Endothelial cell of umbilical vein (primary cell): ENCODE measurements at regions not wholly inside any gene's neighbourhood (a gene's known extent, or its start where the extent isn't known, plus 50 kb on each side); places are given as distances from the start of the nearest gene placed in this dataset.
"Not testable (repeated sequence)": the region's sequence is repeated elsewhere in the genome, so short reads cannot be mapped to it uniquely, and the experiment has no call there.

ENCODE experiments used
- BruUV-seq: library from RNA; stranded (reverse); fragments of 400-500 nt; replicated peaks from 2 replicates; lab custom pipeline; 2021; lab: Mats Ljungman, UMichigan
- CTCF ChIA-PET: fragments of 300-600, 350-600 bp; sonication (Branson Sonifier 250); formaldehyde crosslinking; loops from one replicate; lab custom pipeline; 2021; ENCODE audit warnings: antibody characterized with exemption, inconsistent platforms; lab: Charles Lee
- POLR2A ChIA-PET: fragments of 300-600, 350-600 bp; sonication (Branson Sonifier 250); formaldehyde crosslinking; loops from one replicate; lab custom pipeline; 2021; ENCODE audit warnings: antibody characterized with exemption, inconsistent platforms; lab: Charles Lee
- DNase-seq: peaks from one replicate; pipeline ENCODE4 v3.0.0-alpha.2; 2011; ENCODE audit warnings: low read depth, low spot score
- FAIRE-seq: peaks from 2 replicates; lab custom pipeline; 2011; peaks lifted over from hg19 to GRCh38; lab: Jason Lieb, UNC
- H2AFZ ChIP-seq: 2 replicates; pipeline ENCODE4 v1.6.0; 2012; ENCODE audit warnings: low read depth, low read length, control low read depth, inconsistent platforms
- H3K27ac ChIP-seq: 2 replicates; pipeline ENCODE4 v1.5.1; 2011; ENCODE audit warnings: low read depth, mild to moderate bottlenecking, control low read depth, low read length, moderate library complexity; ENCODE audit not compliant: insufficient read depth
- H3K27me3 ChIP-seq, 2 experiments: 2 replicates each; pipeline versions ENCODE4 v1.6.0 to v1.6.1; 2011; ENCODE audit warnings: low read length in 2 of 2, mixed read lengths in 1 of 2; ENCODE audit not compliant: control insufficient read depth in 2 of 2, insufficient read depth in 2 of 2
- H3K36me3 ChIP-seq, 2 experiments: 2 replicates in 1 of 2; 3 replicates in 1 of 2; pipeline ENCODE4 v1.5.1; 2011; ENCODE audit warnings: low read length in 2 of 2, mild to moderate bottlenecking in 1 of 2, moderate library complexity in 1 of 2; ENCODE audit not compliant: control insufficient read depth in 2 of 2, insufficient read depth in 2 of 2; ENCODE audit errors: extremely low read depth in 1 of 2
- H3K4me1 ChIP-seq: 3 replicates; pipeline ENCODE4 v1.5.1; 2011; ENCODE audit warnings: mild to moderate bottlenecking, low read length; ENCODE audit not compliant: control insufficient read depth, insufficient read depth; ENCODE audit errors: extremely low read depth
- H3K4me2 ChIP-seq: 2 replicates; pipeline ENCODE4 v1.6.1; 2011; ENCODE audit warnings: low read length, control low read depth, mixed read lengths; ENCODE audit not compliant: insufficient read depth
- H3K4me3 ChIP-seq, 3 experiments: fragments of 200-600 bp in 1 of 3; sonication (generic), shearing (Covaris generic) in 1 of 3; replicated peaks in 1 of 3; 2 replicates each; pipeline ENCODE4 v1.5.1; 2011 to 2016; ENCODE audit warnings: control low read depth in 3 of 3, low read length in 3 of 3, mild to moderate bottlenecking in 2 of 3, inconsistent platforms in 1 of 3, low read depth in 1 of 3, moderate library complexity in 1 of 3; ENCODE audit not compliant: insufficient read depth in 1 of 3
- H3K79me2 ChIP-seq: 2 replicates; pipeline ENCODE4 v1.6.0; 2012; ENCODE audit warnings: low read length, inconsistent platforms; ENCODE audit not compliant: control insufficient read depth, insufficient read depth
- H3K9ac ChIP-seq: replicated peaks from 2 replicates; pipeline ENCODE3; 2011; ENCODE audit warnings: low read length, control low read depth; ENCODE audit not compliant: insufficient read depth; ENCODE audit errors: extremely low read depth
- H3K9me1 ChIP-seq: replicated peaks from 3 replicates; pipeline ENCODE4 v1.6.0; 2011; ENCODE audit warnings: mild to moderate bottlenecking, low read length; ENCODE audit not compliant: control insufficient read depth, insufficient read depth; ENCODE audit errors: extremely low read depth
- H3K9me3 ChIP-seq: replicated peaks from 2 replicates; pipeline ENCODE4 v1.5.1; 2012; ENCODE audit warnings: low read length, inconsistent platforms; ENCODE audit not compliant: control insufficient read depth, insufficient read depth
- H4K20me1 ChIP-seq: replicated peaks from 2 replicates; pipeline ENCODE3; 2011; ENCODE audit warnings: mild to moderate bottlenecking, low read length; ENCODE audit not compliant: control insufficient read depth, insufficient read depth; ENCODE audit errors: extremely low read depth
- CTCF ChIP-seq, 2 donors: IDR thresholded peaks; 1 replicate in 1 of 2; 2 replicates in 1 of 2; pipeline ENCODE4 v1.5.1; 2011; ENCODE audit warnings: low read length in 2 of 2, mild to moderate bottlenecking in 2 of 2, moderate library complexity in 2 of 2, control low read depth in 1 of 2, inconsistent platforms in 1 of 2, low read depth in 1 of 2; ENCODE audit not compliant: insufficient read depth in 1 of 2; ENCODE audit errors: extremely low read depth in 1 of 2
- EZH2 ChIP-seq: IDR thresholded peaks from 2 replicates; pipeline ENCODE4 v1.6.1; 2012; ENCODE audit warnings: borderline replicate concordance, low read depth, mild to moderate bottlenecking, moderate library complexity, low read length, inconsistent platforms; ENCODE audit not compliant: severe bottlenecking
- FOS ChIP-seq: IDR thresholded peaks from 2 replicates; pipeline ENCODE4 v1.6.1; 2011; ENCODE audit warnings: mild to moderate bottlenecking, low read length, moderate library complexity, borderline replicate concordance; ENCODE audit not compliant: insufficient read depth
- GATA2 ChIP-seq: IDR thresholded peaks from 2 replicates; pipeline ENCODE4 v1.7.0; 2011; ENCODE audit warnings: low read depth, mild to moderate bottlenecking, moderate library complexity, mixed read lengths, low read length; ENCODE audit not compliant: insufficient read length, insufficient read depth
- JUN ChIP-seq: IDR thresholded peaks from 2 replicates; pipeline ENCODE4 v1.6.1; 2011; ENCODE audit warnings: borderline replicate concordance, low read depth; ENCODE audit not compliant: insufficient read length, insufficient read depth
- MAX ChIP-seq: IDR thresholded peaks from 2 replicates; pipeline ENCODE4 v1.6.1; 2011; ENCODE audit not compliant: insufficient read depth, insufficient read length
- MYC ChIP-seq: IDR thresholded peaks from one replicate; pipeline ENCODE4 v1.6.1; 2011; ENCODE audit warnings: mild to moderate bottlenecking, low read depth, low read length
- POLR2A ChIP-seq: IDR thresholded peaks from 2 replicates; pipeline ENCODE4 v1.6.1; 2012; ENCODE audit warnings: low read depth, mild to moderate bottlenecking, control low read depth, low read length
- POLR2AphosphoS5 ChIP-seq: IDR thresholded peaks from 2 replicates; pipeline ENCODE4 v1.6.1; 2012; ENCODE audit warnings: low read depth, mild to moderate bottlenecking, control low read depth, low read length, moderate library complexity; ENCODE audit not compliant: insufficient read depth
- dilution Hi-C: fragments of 300-500 bp; cut with MboI; formaldehyde crosslinking; loops from one replicate; pipeline ENCODE4 v1.15.0; 2019; ENCODE audit warnings: low sequenced_read_pairs; ENCODE audit not compliant: extremely low pct_ligation_motif_present
- intact Hi-C: fragments of 100-400 bp; cut with micrococcal nuclease; formaldehyde crosslinking; loops from one replicate; pipeline ENCODE4 v1.10.0; 2022

- no peaks in the 10 kb centered on the region for H3K9me3 ChIP-seq
- POLR2A ChIA-PET: no interaction called here
- H3K4me3 ChIP-seq: no peak overlapping the region
- no peak overlapping the region for H3K4me2 ChIP-seq
- H3K27me3 ChIP-seq: no peaks in the 10 kb centered on the region
- H3K79me2 ChIP-seq: no peaks in the 10 kb centered on the region
- FAIRE-seq (no peak), DNase-seq (no peak)
- no peaks in the 10 kb centered on the region for H3K4me1 ChIP-seq
- no TSS peak for BruUV-seq
- H3K9me1 ChIP-seq: no peaks in the 10 kb centered on the region
- TF ChIP-seq MYC (no peak), FOS (no peak), GATA2 (no peak), CTCF (IDR thresholded peaks at IDR 0.05; ENCODE audit: extremely low read depth in 1 of 2, insufficient read depth in 1 of 2, low read depth in 1 of 2, low read length in 2 of 2) (no peak), JUN (no peak), EZH2 (no peak), POLR2A (no peak), POLR2AphosphoS5 (no peak), MAX (no peak)
- dilution Hi-C loops (no loop called here), intact Hi-C loops (no loop called here)
- no peak overlapping the region for H3K9ac ChIP-seq
- no peak overlapping the region for H2AFZ ChIP-seq
- H3K36me3 ChIP-seq: no peaks in the 10 kb centered on the region
- CTCF ChIA-PET: no interaction called here
- H3K27ac ChIP-seq: no peak overlapping the region
- no peaks in the 10 kb centered on the region for H4K20me1 ChIP-seq
These were observed 198.4 kb downstream of the EBLN2 start for GRCh38 chr3:73259856-73260255.

DNA sequence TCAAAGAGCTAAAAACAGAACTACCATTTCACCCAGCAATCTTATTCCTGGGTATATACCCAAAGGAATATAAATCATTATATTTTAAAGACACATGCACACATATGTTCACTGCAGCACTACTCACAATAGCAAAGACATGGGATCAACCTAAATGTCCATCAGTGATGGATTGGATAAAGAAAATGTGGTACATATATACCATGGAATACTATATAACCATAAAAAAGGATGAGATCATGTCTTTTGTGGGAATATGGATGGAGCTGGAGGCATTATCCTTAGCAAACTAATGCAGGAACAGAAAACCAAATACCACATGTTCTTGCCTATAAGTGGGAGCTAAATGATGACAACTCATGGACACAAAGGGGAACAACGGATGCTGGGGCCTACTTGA, 205.1 kb downstream of the EBLN2 start:
- H3K4me3 ChIP-seq, H3K27ac ChIP-seq, H3K36me3 ChIP-seq, H3K9me3 ChIP-seq, BruUV-seq, H3K4me1 ChIP-seq, POLR2A ChIA-PET, H3K27me3 ChIP-seq, H3K79me2 ChIP-seq, CTCF ChIA-PET, FAIRE-seq, dilution Hi-C loops, DNase-seq, intact Hi-C loops, H3K9me1 ChIP-seq, H3K9ac ChIP-seq, H2AFZ ChIP-seq, H3K4me2 ChIP-seq, H4K20me1 ChIP-seq: not testable (repeated sequence)

GRCh38 chr3:73269126-73269525, 207.7 kb downstream of the EBLN2 start:
- H3K4me1 ChIP-seq, H3K9ac ChIP-seq, H2AFZ ChIP-seq, CTCF ChIA-PET, H3K9me1 ChIP-seq, dilution Hi-C loops, H3K27me3 ChIP-seq, H3K4me2 ChIP-seq, FAIRE-seq, DNase-seq, H3K9me3 ChIP-seq, H3K79me2 ChIP-seq, POLR2A ChIA-PET, H3K36me3 ChIP-seq, BruUV-seq, H3K27ac ChIP-seq, H3K4me3 ChIP-seq, H4K20me1 ChIP-seq, intact Hi-C loops: not testable (repeated sequence)
